Psoas muscle (tissue), 7 donors: ENCODE measurements at regions not wholly inside any gene's neighbourhood (a gene's known extent, or its start where the extent isn't known, plus 50 kb on each side); places are given as distances from the start of the nearest gene placed in this dataset.
"Not testable (repeated sequence)": the region's sequence is repeated elsewhere in the genome, so short reads cannot be mapped to it uniquely, and the experiment has no call there.

Experiments
- ATAC-seq, 4 donors: fragments of 200-7000 bp; cut with Tn5 transposase; one replicate each; pipeline ENCODE4 v1.9.1; 2020; ENCODE audit warnings: moderate library complexity in 3 of 4, mild to moderate bottlenecking in 2 of 4
- DNase-seq, 2 donors: peaks; one replicate each; pipeline ENCODE4 v3.0.0-alpha.2; 2020
- H3K27ac ChIP-seq: fragments of 200-600 bp; one replicate; pipeline ENCODE4 v1.8.0; 2022
- H3K27me3 ChIP-seq, 3 donors: fragments of 200-600 bp in 1 of 3; one replicate each; pipeline versions ENCODE4 v1.6.1 to v1.8.0; 2013 to 2022; ENCODE audit warnings: low read length in 2 of 3, mild to moderate bottlenecking in 2 of 3, moderate library complexity in 1 of 3; ENCODE audit not compliant: insufficient read depth in 3 of 3
- H3K36me3 ChIP-seq, 2 donors: fragments of 200-600 bp in 1 of 2; one replicate each; pipeline versions ENCODE4 v1.6.1 to v1.8.0; 2013 to 2022; ENCODE audit warnings: low read depth in 1 of 2, mild to moderate bottlenecking in 1 of 2, moderate library complexity in 1 of 2; ENCODE audit not compliant: insufficient read depth in 1 of 2
- H3K4me1 ChIP-seq: fragments of 200-600 bp; one replicate; pipeline ENCODE4 v1.8.0; 2022
- H3K4me3 ChIP-seq: fragments of 200-600 bp; one replicate; pipeline ENCODE4 v1.8.0; 2022; ENCODE audit warnings: mild to moderate bottlenecking
- H3K9me3 ChIP-seq: fragments of 200-600 bp; one replicate; pipeline ENCODE4 v1.8.0; 2022
- WGBS, 3 donors: extraction: QIAGEN DNeasy Blood & Tissue Kit; methylation state at CpG; one replicate each; pipeline versions ENCODE4 v1.1.6 to v1.1.7; 2013; 5-methylcytosine and 5-hydroxymethylcytosine counted together
- intact Hi-C, 2 donors: fragments of 100-400 bp; cut with DNase I; formaldehyde crosslinking; loops; one replicate each; pipeline versions ENCODE4 v1.11.0 to v1.14.2; 2022
- TF ChIP-seq, protein P1 (sequence below): fragments of 200-600 bp; IDR thresholded peaks from one replicate; pipeline ENCODE4 v1.8.0; 2022; ENCODE audit warnings: antibody characterized with exemption
- donor health status: healthy with polysubstance abuse.
- donor health status: DM: no; HTN: no; CAD: no; lungs with moderate emphysema.
- donor health status: Bipolar disorder and iron deficiency.
- donor health status: healthy.
- donor health status: DM: yes; HTN: yes; CAD: no.
- donor health status: DM: no; HTN: no; CAD: no.
- donor health status: DM: yes; HTN: yes; CAD: no.

DNA sequence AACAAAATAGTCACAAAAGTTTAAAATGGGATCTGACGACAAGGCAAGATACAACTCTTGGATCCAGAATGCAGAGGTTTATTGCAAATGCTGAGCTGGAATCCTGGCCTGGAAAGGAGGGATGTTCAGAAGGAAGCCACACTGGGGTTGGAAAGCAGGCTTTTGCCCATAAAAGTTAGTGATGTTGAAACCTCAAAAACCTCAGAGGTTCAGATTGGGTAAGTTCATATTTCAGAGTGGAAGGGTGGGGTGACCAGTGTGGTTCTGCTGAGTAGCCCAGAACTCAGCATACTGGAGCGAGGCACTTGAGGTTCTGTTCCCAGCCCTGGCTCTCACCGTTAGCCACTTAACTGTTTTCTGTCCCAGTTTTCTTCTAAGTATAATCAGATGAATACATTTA, 114.0 kb upstream of the OSTN start:
- Histone ChIP-seq H3K27me3 (no peaks in the 10 kb centered on the region), H3K36me3 (no peaks in the 10 kb centered on the region), H3K4me3 (no peak overlapping the region), H3K9me3 (no peaks in the 10 kb centered on the region), H3K4me1 (no peaks in the 10 kb centered on the region), H3K27ac (no peak overlapping the region)
- intact Hi-C loops = no loop called here
- DNase-seq (no peak), ATAC-seq (no peak)
- 70 to 74% (median 72%) methylated on average over 3 of the region's 3 CpGs for WGBS, 3 donors
- TF ChIP-seq, protein P1, sequence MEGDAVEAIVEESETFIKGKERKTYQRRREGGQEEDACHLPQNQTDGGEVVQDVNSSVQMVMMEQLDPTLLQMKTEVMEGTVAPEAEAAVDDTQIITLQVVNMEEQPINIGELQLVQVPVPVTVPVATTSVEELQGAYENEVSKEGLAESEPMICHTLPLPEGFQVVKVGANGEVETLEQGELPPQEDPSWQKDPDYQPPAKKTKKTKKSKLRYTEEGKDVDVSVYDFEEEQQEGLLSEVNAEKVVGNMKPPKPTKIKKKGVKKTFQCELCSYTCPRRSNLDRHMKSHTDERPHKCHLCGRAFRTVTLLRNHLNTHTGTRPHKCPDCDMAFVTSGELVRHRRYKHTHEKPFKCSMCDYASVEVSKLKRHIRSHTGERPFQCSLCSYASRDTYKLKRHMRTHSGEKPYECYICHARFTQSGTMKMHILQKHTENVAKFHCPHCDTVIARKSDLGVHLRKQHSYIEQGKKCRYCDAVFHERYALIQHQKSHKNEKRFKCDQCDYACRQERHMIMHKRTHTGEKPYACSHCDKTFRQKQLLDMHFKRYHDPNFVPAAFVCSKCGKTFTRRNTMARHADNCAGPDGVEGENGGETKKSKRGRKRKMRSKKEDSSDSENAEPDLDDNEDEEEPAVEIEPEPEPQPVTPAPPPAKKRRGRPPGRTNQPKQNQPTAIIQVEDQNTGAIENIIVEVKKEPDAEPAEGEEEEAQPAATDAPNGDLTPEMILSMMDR = no peak

DNA sequence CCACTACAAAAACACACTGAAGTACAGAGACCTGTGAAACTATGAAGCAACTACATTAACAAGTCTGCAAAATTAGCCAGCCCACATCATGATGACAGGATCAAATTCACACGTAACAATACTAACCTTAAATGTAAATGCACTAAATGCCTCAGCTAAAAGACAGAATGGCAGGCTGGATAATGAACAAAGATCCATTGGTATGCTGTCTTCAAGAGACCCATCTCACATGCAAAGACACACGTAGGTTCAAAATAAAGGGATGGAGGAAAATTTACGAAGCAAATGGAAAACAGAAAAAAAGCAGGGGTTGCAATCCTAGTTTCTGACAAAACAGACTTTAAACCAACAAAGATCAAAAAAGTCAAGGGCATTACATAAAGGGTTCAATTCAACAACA, 120.1 kb upstream of the OSTN start:
- H3K36me3 ChIP-seq, H3K4me3 ChIP-seq, H3K27me3 ChIP-seq, H3K4me1 ChIP-seq, H3K27ac ChIP-seq, intact Hi-C loops, DNase-seq, H3K9me3 ChIP-seq, ATAC-seq: not testable (repeated sequence)
- 72 to 91% (median 88%) methylated on average over 3 of the region's 3 CpGs for WGBS, 3 donors

DNA sequence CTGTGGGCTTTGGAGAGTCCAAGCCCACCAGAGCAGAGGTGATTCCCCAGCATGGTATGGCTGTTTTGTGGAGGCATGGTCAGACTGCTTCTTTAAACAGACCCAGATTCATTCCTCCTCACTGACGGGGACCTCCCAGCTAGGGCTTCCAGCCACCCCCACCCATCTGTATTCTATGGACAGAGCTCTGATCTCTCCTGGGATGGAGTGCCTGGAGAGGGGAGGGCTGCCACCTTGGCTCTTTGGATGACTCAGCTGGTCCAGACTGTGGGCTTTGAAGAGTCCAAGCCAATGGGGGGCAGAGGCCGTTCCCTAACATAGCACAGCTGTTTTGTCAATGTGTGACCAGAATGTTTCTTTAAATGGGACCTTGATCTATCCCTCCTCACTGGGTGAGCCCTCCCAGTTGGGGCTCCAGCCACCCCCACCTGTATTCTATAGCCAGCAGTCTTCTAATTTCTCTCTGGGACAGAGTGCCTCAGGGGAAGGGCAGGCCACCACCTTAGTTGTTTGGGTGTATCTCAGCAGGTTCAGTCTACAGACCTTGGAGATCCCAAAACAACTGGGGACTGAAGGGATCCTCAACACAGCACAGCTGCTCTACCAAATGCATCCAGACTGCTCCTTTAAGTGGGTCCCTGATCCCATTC, 122.0 kb upstream of the OSTN start:
- TF ChIP-seq, protein P1 = no peak
- H3K9me3 ChIP-seq = no peaks in the 10 kb centered on the region
- H3K4me1 ChIP-seq = no peaks in the 10 kb centered on the region
- H3K36me3 ChIP-seq = no peaks in the 10 kb centered on the region
- no peaks in the 10 kb centered on the region for H3K27me3 ChIP-seq
- ATAC-seq (no peak), DNase-seq (no peak)
- no peak overlapping the region for H3K4me3 ChIP-seq
- WGBS, 3 donors = 57 to 80% (median 65%) methylated on average over 2 of the region's 2 CpGs
- no peak overlapping the region for H3K27ac ChIP-seq
- intact Hi-C loops = no loop called here

DNA sequence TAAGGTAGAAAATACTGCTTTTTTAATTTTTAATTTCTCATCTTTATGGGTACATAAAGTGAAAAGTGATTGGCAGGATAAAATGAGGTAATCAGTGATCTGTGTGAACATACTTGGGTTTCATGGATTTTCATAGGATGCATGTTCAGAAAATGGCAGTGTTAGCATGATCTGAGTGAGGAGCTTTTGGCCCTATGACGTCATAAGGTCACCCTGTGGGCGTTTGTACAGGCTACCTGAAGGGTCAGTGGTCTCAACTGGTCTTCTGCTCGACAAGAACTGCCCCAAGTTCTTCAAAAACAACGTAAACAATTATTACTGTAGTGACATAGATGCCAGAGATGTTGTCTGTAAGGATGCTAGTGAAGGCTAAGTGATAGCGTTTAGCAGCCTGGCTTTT, 124.5 kb upstream of the OSTN start:
- TF ChIP-seq, protein P1 = no peak
- DNase-seq (no peak), ATAC-seq (no peak)
- Histone ChIP-seq H3K36me3 (no peaks in the 10 kb centered on the region), H3K4me3 (no peak overlapping the region), H3K9me3 (no peaks in the 10 kb centered on the region), H3K27me3 (no peaks in the 10 kb centered on the region), H3K4me1 (no peaks in the 10 kb centered on the region), H3K27ac (no peak overlapping the region)
- intact Hi-C loops = no loop called here
- WGBS, 3 donors = 56 to 73% (median 59%) methylated on average over 5 of the region's 5 CpGs

DNA sequence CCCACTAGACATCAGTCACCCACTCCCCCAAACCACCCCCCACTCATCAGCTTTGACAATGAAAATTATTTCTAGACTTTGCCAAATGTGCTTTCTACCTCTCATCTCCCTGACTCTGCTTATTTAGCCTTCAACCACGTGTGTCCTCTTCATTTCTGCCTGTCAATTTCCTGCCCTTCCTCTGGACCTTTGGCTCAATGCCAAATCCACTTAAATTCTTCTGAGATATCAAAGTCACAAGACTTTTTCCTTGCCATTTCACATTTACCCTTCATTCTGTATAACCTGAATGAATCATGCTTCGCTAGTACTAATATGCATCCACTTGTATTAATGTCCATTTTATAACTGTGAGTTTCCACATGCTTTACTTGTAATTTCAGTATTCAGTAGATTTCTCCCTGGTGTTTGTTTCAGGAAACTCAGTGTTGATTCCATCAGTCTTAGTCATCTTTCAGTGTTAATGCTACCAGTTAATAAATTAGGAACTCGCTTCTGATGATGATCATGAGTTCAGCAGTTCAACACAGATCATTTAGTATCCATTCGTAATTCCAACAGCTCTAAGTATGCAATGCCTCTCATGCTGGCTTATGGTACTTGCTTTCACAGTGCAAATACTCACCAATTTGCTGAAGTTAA, 128.2 kb upstream of the OSTN start:
- DNase-seq (no peak), ATAC-seq (no peak)
- Histone ChIP-seq H3K4me1 (no peaks in the 10 kb centered on the region), H3K4me3 (no peak overlapping the region), H3K9me3 (no peaks in the 10 kb centered on the region), H3K27ac (no peak overlapping the region), H3K27me3 (no peaks in the 10 kb centered on the region), H3K36me3 (no peaks in the 10 kb centered on the region)
- 51 to 62% (median 60%) methylated on average over 4 of the region's 4 CpGs for WGBS, 3 donors
- TF ChIP-seq, protein P1 = no peak
- intact Hi-C loops = no loop called here
